Liver (tissue), 8 donors: ENCODE measurements at regions not wholly inside any gene's neighbourhood (a gene's known extent, or its start where the extent isn't known, plus 50 kb on each side); places are given as distances from the start of the nearest gene placed in this dataset.

Experiments used
- DNase-seq: peaks from one replicate; pipeline ENCODE4 v3.0.0-alpha.2; 2017; ENCODE audit warnings: low spot score
- H3K27ac ChIP-seq, 2 donors: one replicate each; pipeline ENCODE4 v1.7.0; 2013; ENCODE audit warnings: inconsistent platforms in 2 of 2, low read length in 2 of 2, control low read depth in 1 of 2, low read depth in 1 of 2, mild to moderate bottlenecking in 1 of 2
- H3K27me3 ChIP-seq, 4 donors: one replicate each; pipeline versions ENCODE4 v1.6.1 to v1.7.0; 2013; ENCODE audit warnings: low read length in 3 of 4, inconsistent platforms in 1 of 4, mild to moderate bottlenecking in 1 of 4, moderate library complexity in 1 of 4; ENCODE audit not compliant: control insufficient read depth in 4 of 4, insufficient read depth in 4 of 4
- H3K36me3 ChIP-seq, 4 donors: one replicate each; pipeline versions ENCODE4 v1.6.1 to v1.7.0; 2013; ENCODE audit warnings: low read length in 3 of 4, mild to moderate bottlenecking in 3 of 4, low read depth in 1 of 4, moderate library complexity in 1 of 4; ENCODE audit not compliant: control insufficient read depth in 4 of 4, insufficient read depth in 3 of 4
- H3K4me1 ChIP-seq, 4 donors: one replicate each; pipeline versions ENCODE4 v1.6.1 to v1.7.0; 2013; ENCODE audit warnings: low read length in 3 of 4, mild to moderate bottlenecking in 3 of 4, moderate library complexity in 1 of 4; ENCODE audit not compliant: control insufficient read depth in 4 of 4, insufficient read depth in 4 of 4
- H3K4me3 ChIP-seq, 3 donors: one replicate each; pipeline versions ENCODE4 v1.6.1 to v1.7.0; 2013; ENCODE audit warnings: low read length in 3 of 3, control low read depth in 1 of 3, low read depth in 1 of 3, mild to moderate bottlenecking in 1 of 3
- H3K9ac ChIP-seq, 2 donors: one replicate each; pipeline ENCODE4 v1.7.0; 2013; ENCODE audit warnings: low read length in 2 of 2, mild to moderate bottlenecking in 2 of 2, moderate library complexity in 2 of 2, control low read depth in 1 of 2, low read depth in 1 of 2
- H3K9me3 ChIP-seq, 4 donors: one replicate each; pipeline versions ENCODE4 v1.6.1 to v1.7.0; 2013; ENCODE audit warnings: low read length in 3 of 4; ENCODE audit not compliant: control insufficient read depth in 4 of 4
- CTCF ChIP-seq: fragments of 150-350 bp; IDR thresholded peaks from 2 replicates; pipeline ENCODE4 v1.5.1; 2017; ENCODE audit warnings: improper control_type of control experiment, low read depth, low read length; ENCODE audit not compliant: missing input control
- EGR1 ChIP-seq, 2 donors: IDR thresholded peaks; 2 replicates each; pipeline ENCODE4 v1.6.1; 2016 to 2018; ENCODE audit warnings: antibody characterized with exemption in 2 of 2, low read depth in 2 of 2
- GABPA ChIP-seq, 2 donors: IDR thresholded peaks in 1 of 2; conservative IDR thresholded peaks in 1 of 2; 2 replicates each; pipeline ENCODE4 v1.6.1; 2016; ENCODE audit warnings: antibody characterized with exemption in 2 of 2, mild to moderate bottlenecking in 1 of 2, moderate library complexity in 1 of 2
- HNF4A ChIP-seq, 2 donors: conservative IDR thresholded peaks; 2 replicates each; pipeline ENCODE4 v1.6.1; 2016; ENCODE audit warnings: antibody characterized with exemption in 2 of 2, mild to moderate bottlenecking in 2 of 2
- HNF4G ChIP-seq: IDR thresholded peaks from 2 replicates; pipeline ENCODE4 v1.6.1; 2016; ENCODE audit warnings: antibody characterized with exemption
- JUND ChIP-seq, 2 donors: IDR thresholded peaks; 2 replicates each; pipeline ENCODE4 v1.6.1; 2016; ENCODE audit warnings: antibody characterized with exemption in 2 of 2
- MAX ChIP-seq: IDR thresholded peaks from 2 replicates; pipeline ENCODE4 v1.6.1; 2016; ENCODE audit warnings: antibody characterized with exemption
- NR2F2 ChIP-seq: IDR thresholded peaks from 2 replicates; pipeline ENCODE4 v1.6.1; 2016; ENCODE audit warnings: antibody characterized with exemption
- RAD21 ChIP-seq, 2 donors: IDR thresholded peaks; 2 replicates each; pipeline ENCODE4 v1.6.1; 2016; ENCODE audit warnings: antibody characterized with exemption in 2 of 2, mild to moderate bottlenecking in 2 of 2
- REST ChIP-seq: IDR thresholded peaks from 2 replicates; pipeline ENCODE4 v1.6.1; 2016; ENCODE audit warnings: antibody characterized with exemption, mild to moderate bottlenecking
- RXRA ChIP-seq, 2 donors: IDR thresholded peaks; 2 replicates each; pipeline ENCODE4 v1.6.1; 2017 to 2018; ENCODE audit warnings: antibody characterized with exemption in 2 of 2, mild to moderate bottlenecking in 1 of 2
- SP1 ChIP-seq: IDR thresholded peaks from 2 replicates; pipeline ENCODE4 v1.6.1; 2018; ENCODE audit warnings: antibody characterized with exemption, mild to moderate bottlenecking
- TAF1 ChIP-seq: conservative IDR thresholded peaks from 2 replicates; pipeline ENCODE4 v1.6.1; 2016; ENCODE audit warnings: antibody characterized with exemption, mild to moderate bottlenecking
- YY1 ChIP-seq: IDR thresholded peaks from 2 replicates; pipeline ENCODE4 v1.6.1; 2016; ENCODE audit warnings: antibody characterized with exemption, mild to moderate bottlenecking
- WGBS: extraction: QIAGEN DNeasy Blood & Tissue Kit; methylation state at CpG from one replicate; pipeline ENCODE4 v1.1.7; 2013; 5-methylcytosine and 5-hydroxymethylcytosine counted together
- TF ChIP-seq, protein P1 (sequence below): IDR thresholded peaks from 2 replicates; pipeline ENCODE4 v1.6.1; 2016; ENCODE audit warnings: antibody characterized with exemption
- donor health status: healthy.
- donor health status: healthy.
- donor health status: healthy.
- donor health status: healthy.
- donor health status: healthy.

DNA sequence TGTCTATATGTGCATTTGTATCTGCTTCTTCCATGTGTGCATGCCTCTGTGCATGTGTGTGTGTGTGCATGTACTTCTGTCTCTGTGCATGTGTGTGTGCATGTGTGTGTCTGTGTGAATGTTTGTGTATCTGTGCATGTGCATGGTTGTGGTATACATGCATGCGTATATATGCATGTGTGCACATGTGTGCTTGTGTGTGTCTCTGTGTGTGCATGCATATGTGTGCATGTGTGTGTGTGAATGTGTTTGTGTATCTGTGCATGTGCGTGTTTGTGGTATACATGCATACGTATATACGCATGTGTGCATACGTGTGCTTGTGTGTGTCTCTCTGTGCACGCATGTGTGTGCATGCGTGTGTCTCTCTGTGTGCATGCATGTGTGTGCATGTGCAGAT lies 363.2 kb upstream of the SFSWAP start:
- H3K9me3 ChIP-seq, result peaks cover 0 to 8% (median 0%) of the 10 kb centered on the region in 4 donors
- H3K9ac ChIP-seq, result no peak overlapping the region
- TF ChIP-seq, protein P1, sequence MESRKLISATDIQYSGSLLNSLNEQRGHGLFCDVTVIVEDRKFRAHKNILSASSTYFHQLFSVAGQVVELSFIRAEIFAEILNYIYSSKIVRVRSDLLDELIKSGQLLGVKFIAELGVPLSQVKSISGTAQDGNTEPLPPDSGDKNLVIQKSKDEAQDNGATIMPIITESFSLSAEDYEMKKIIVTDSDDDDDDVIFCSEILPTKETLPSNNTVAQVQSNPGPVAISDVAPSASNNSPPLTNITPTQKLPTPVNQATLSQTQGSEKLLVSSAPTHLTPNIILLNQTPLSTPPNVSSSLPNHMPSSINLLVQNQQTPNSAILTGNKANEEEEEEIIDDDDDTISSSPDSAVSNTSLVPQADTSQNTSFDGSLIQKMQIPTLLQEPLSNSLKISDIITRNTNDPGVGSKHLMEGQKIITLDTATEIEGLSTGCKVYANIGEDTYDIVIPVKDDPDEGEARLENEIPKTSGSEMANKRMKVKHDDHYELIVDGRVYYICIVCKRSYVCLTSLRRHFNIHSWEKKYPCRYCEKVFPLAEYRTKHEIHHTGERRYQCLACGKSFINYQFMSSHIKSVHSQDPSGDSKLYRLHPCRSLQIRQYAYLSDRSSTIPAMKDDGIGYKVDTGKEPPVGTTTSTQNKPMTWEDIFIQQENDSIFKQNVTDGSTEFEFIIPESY, result no peak
- no peak overlapping the region for H3K27ac ChIP-seq
- no peak overlapping the region for H3K4me3 ChIP-seq
- H3K27me3 ChIP-seq, result peaks cover 0 to 14% (median 2%) of the 10 kb centered on the region in 4 donors
- H3K4me1 ChIP-seq, result no peaks in the 10 kb centered on the region
- WGBS, result 87% methylated on average over 7 of the region's 7 CpGs
- H3K36me3 ChIP-seq, result no peaks in the 10 kb centered on the region
- no peak for DNase-seq

DNA sequence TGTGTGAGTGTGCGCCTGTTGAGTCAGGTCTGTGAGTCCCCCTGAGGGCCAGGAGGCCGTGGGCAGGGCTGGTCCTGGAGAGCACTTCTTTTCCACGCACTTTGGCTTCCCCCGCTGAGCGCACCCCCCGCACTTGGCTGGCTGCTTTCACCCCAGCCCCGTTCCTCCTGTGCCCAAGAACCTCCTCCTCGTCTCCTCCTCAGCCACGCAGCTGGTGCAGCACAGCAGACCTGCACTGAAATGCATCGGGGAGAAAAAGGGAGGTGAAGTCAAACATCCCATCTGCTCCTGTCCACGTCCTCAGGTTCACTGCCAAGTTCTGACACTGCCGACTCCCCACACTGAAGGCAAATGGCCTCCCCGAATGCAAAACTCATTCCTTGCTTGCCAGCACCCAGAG lies 362.7 kb upstream of the SFSWAP start:
- TF ChIP-seq HNF4A (conservative IDR thresholded peaks at IDR 0.05) (no peak), TAF1 (no peak), NR2F2 (no peak), CTCF (no peak), MAX (no peak)
- no peaks in the 10 kb centered on the region for H3K36me3 ChIP-seq
- no peak for DNase-seq
- no peak overlapping the region for H3K9ac ChIP-seq
- no peak overlapping the region for H3K4me3 ChIP-seq
- H3K9me3 ChIP-seq, result peaks cover 0 to 8% (median 0%) of the 10 kb centered on the region in 4 donors
- peaks cover 0 to 14% (median 2%) of the 10 kb centered on the region in 4 donors for H3K27me3 ChIP-seq
- no peaks in the 10 kb centered on the region for H3K4me1 ChIP-seq
- no peak overlapping the region for H3K27ac ChIP-seq
- WGBS, result 53% methylated on average over 13 of the region's 13 CpGs

GRCh38 chr12:131348646-131349045 lies 362.2 kb upstream of the SFSWAP start:
- H3K9me3 ChIP-seq, result peaks cover 0 to 8% (median 0%) of the 10 kb centered on the region in 4 donors
- DNase-seq, result no peak
- H3K36me3 ChIP-seq, result no peaks in the 10 kb centered on the region
- peaks cover 0 to 14% (median 2%) of the 10 kb centered on the region in 4 donors for H3K27me3 ChIP-seq
- no peaks in the 10 kb centered on the region for H3K4me1 ChIP-seq
- H3K27ac ChIP-seq, result no peak overlapping the region
- WGBS, result 47% methylated on average over 4 of the region's 4 CpGs
- H3K4me3 ChIP-seq, result no peak overlapping the region
- no peak overlapping the region for H3K9ac ChIP-seq
- TF ChIP-seq GABPA (IDR thresholded peaks at IDR 0.05 in 1 of 2, conservative IDR thresholded peaks at IDR 0.05 in 1 of 2), result no peak
- no peak for TF ChIP-seq HNF4G
- no peak for TF ChIP-seq YY1
- no peak for TF ChIP-seq REST
- TF ChIP-seq MAX, result no peak
- TF ChIP-seq TAF1, result no peak
- TF ChIP-seq, protein P1, result no peak
- TF ChIP-seq SP1, result no peak
- no peak for TF ChIP-seq EGR1 (IDR thresholded peaks at IDR 0.05; ENCODE audit: low read depth in 2 of 2)
- no peak for TF ChIP-seq CTCF
- TF ChIP-seq NR2F2, result no peak
- no peak for TF ChIP-seq RXRA (IDR thresholded peaks at IDR 0.05)
- no peak for TF ChIP-seq JUND (IDR thresholded peaks at IDR 0.05)
- no peak for TF ChIP-seq RAD21 (IDR thresholded peaks at IDR 0.05)
- TF ChIP-seq HNF4A (conservative IDR thresholded peaks at IDR 0.05), result no peak
